ENCODE measurements at regions not wholly inside any gene's neighbourhood (a gene's known extent, or its start where the extent isn't known, plus 50 kb on each side); places are given as distances from the start of the nearest gene placed in this dataset.

- TF ChIP-seq CTCF (IDR thresholded peaks at IDR 0.05; ENCODE audit: control insufficient read depth, extremely low read depth, insufficient read depth): no peak
- DNase-seq (ENCODE audit: low read depth): no peak
- no peak overlapping the region for H3K4me3 ChIP-seq (ENCODE audit: low read depth, low read length)
Observed at GRCh38 chr14:85420707-85421106, 109.2 kb upstream of the FLRT2 start.

GRCh38 chr14:85421186-85421877 is 108.6 kb upstream of the FLRT2 start:
- TF ChIP-seq CTCF (IDR thresholded peaks at IDR 0.05; ENCODE audit: control insufficient read depth, extremely low read depth, insufficient read depth): no peak
- DNase-seq (ENCODE audit: low read depth): no peak
- no peak overlapping the region for H3K4me3 ChIP-seq (ENCODE audit: low read depth, low read length)

GRCh38 chr14:85423889-85424288 is 106.1 kb upstream of the FLRT2 start:
- TF ChIP-seq CTCF (IDR thresholded peaks at IDR 0.05; ENCODE audit: control insufficient read depth, extremely low read depth, insufficient read depth): no peak
- H3K4me3 ChIP-seq (ENCODE audit: low read depth, low read length): no peak overlapping the region
- DNase-seq (ENCODE audit: low read depth): no peak

GRCh38 chr14:85425507-85425906 is 104.4 kb upstream of the FLRT2 start:
- DNase-seq (ENCODE audit: low read depth): no peak
- TF ChIP-seq CTCF (IDR thresholded peaks at IDR 0.05; ENCODE audit: control insufficient read depth, extremely low read depth, insufficient read depth): no peak
- no peak overlapping the region for H3K4me3 ChIP-seq (ENCODE audit: low read depth, low read length)

GRCh38 chr14:85426068-85426935 is 103.6 kb upstream of the FLRT2 start:
- no peak for DNase-seq (ENCODE audit: low read depth)

GRCh38 chr14:85428926-85429325 is 101.0 kb upstream of the FLRT2 start:
- no peak for DNase-seq (ENCODE audit: low read depth)
- no peak overlapping the region for H3K4me3 ChIP-seq (ENCODE audit: low read depth, low read length)
- TF ChIP-seq CTCF (IDR thresholded peaks at IDR 0.05; ENCODE audit: control insufficient read depth, extremely low read depth, insufficient read depth): no peak

More at GRCh38 chr14:85426068-85426935, 103.6 kb upstream of the FLRT2 start:
- no peak for TF ChIP-seq CTCF (IDR thresholded peaks at IDR 0.05; ENCODE audit: control insufficient read depth, extremely low read depth, insufficient read depth)
- no peak overlapping the region for H3K4me3 ChIP-seq (ENCODE audit: low read depth, low read length)

All from LNCaP clone FGC (cell line).